Upper lobe of right lung (tissue), 1 donor: ENCODE measurements at regions not wholly inside any gene's neighbourhood (a gene's known extent, or its start where the extent isn't known, plus 50 kb on each side); places are given as distances from the start of the nearest gene placed in this dataset.
"Not testable (repeated sequence)": the region's sequence is repeated elsewhere in the genome, so short reads cannot be mapped to it uniquely, and the experiment has no call there.

Experiments used
- ATAC-seq: fragments of 200-7000 bp; cut with Tn5 transposase; one replicate; pipeline ENCODE4 v1.9.1; 2020; ENCODE audit warnings: mild to moderate bottlenecking, moderate library complexity
- DNase-seq: peaks from one replicate; pipeline ENCODE4 v3.0.0-alpha.2; 2020
- H3K27ac ChIP-seq: fragments of 200-600 bp; one replicate; pipeline ENCODE4 v1.8.0; 2022
- H3K27me3 ChIP-seq: fragments of 200-600 bp; one replicate; pipeline ENCODE4 v1.8.0; 2022; ENCODE audit warnings: mild to moderate bottlenecking
- H3K36me3 ChIP-seq: fragments of 200-600 bp; one replicate; pipeline ENCODE4 v1.8.0; 2022
- H3K4me1 ChIP-seq: fragments of 200-600 bp; one replicate; pipeline ENCODE4 v1.8.0; 2022
- H3K4me3 ChIP-seq: fragments of 200-600 bp; one replicate; pipeline ENCODE4 v1.8.0; 2022; ENCODE audit warnings: mild to moderate bottlenecking
- H3K9me3 ChIP-seq: fragments of 200-600 bp; one replicate; pipeline ENCODE4 v1.8.0; 2022
- CTCF ChIP-seq: fragments of 200-600 bp; IDR thresholded peaks from one replicate; pipeline ENCODE4 v1.8.0; 2022; ENCODE audit warnings: antibody characterized with exemption
- intact Hi-C: fragments of 100-400 bp; cut with DNase I; formaldehyde crosslinking; loops from one replicate; pipeline ENCODE4 v1.11.0; 2022
- donor health status: DM: no; HTN: yes; CAD: no; lungs with severe emphysema.

- no peaks in the 10 kb centered on the region for H3K9me3 ChIP-seq
- DNase-seq, result no peak
- intact Hi-C loops, result no loop called here
- no peak overlapping the region for H3K4me3 ChIP-seq
- H3K27ac ChIP-seq, result no peak overlapping the region
- H3K36me3 ChIP-seq, result no peaks in the 10 kb centered on the region
- no peaks in the 10 kb centered on the region for H3K27me3 ChIP-seq
- no peak for TF ChIP-seq CTCF
- no peaks in the 10 kb centered on the region for H3K4me1 ChIP-seq
- ATAC-seq, result no peak
These were observed 232.8 kb upstream of the FBXO33 start for GRCh38 chr14:39665075-39665475.

DNA sequence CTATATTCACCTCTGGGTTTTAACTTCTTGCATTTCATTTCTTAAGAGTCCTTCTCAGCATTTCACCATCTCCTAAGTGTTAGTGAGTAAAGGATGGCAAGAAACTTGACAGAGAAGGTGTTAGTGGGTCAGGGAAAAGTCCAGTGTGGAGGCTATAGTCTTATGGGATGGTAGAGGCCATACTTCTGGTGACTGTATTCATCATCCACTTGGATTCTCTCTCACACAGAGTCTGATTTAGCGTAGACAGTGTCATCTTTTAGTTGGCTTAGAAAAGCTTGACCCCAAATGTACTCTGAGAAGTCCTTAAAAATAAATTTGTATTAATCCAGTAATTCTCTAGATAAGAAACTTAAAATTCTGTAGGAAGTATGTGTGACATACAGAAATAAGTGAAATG lies 232.4 kb upstream of the FBXO33 start:
- Histone ChIP-seq H3K4me1 (no peaks in the 10 kb centered on the region), H3K4me3 (no peak overlapping the region), H3K27ac (no peak overlapping the region), H3K27me3 (no peaks in the 10 kb centered on the region), H3K36me3 (no peaks in the 10 kb centered on the region), H3K9me3 (no peaks in the 10 kb centered on the region)
- DNase-seq, result no peak
- TF ChIP-seq CTCF, result no peak
- no peak for ATAC-seq
- intact Hi-C loops, result no loop called here

GRCh38 chr14:39641224-39641623 lies 209.0 kb upstream of the FBXO33 start:
- intact Hi-C loops, result no loop called here
- Histone ChIP-seq H3K27ac (no peak overlapping the region), H3K27me3 (no peaks in the 10 kb centered on the region), H3K36me3 (no peaks in the 10 kb centered on the region), H3K4me1 (no peaks in the 10 kb centered on the region), H3K9me3 (no peaks in the 10 kb centered on the region), H3K4me3 (no peak overlapping the region)
- TF ChIP-seq CTCF, result no peak
- DNase-seq (no peak), ATAC-seq (no peak)

GRCh38 chr14:39639009-39639408 lies 206.8 kb upstream of the FBXO33 start:
- H3K27me3 ChIP-seq, H3K4me3 ChIP-seq, H3K27ac ChIP-seq, H3K9me3 ChIP-seq, H3K4me1 ChIP-seq, H3K36me3 ChIP-seq, DNase-seq, intact Hi-C loops, ATAC-seq: not testable (repeated sequence)

- intact Hi-C loops, result no loop called here
- TF ChIP-seq CTCF, result no peak
These were observed 195.9 kb upstream of the FBXO33 start for GRCh38 chr14:39628087-39628486.

GRCh38 chr14:39626589-39627576 lies 194.7 kb upstream of the FBXO33 start:
- Histone ChIP-seq H3K4me1 (no peaks in the 10 kb centered on the region), H3K4me3 (no peak overlapping the region), H3K27ac (no peak overlapping the region), H3K9me3 (no peaks in the 10 kb centered on the region), H3K36me3 (no peaks in the 10 kb centered on the region), H3K27me3 (no peaks in the 10 kb centered on the region)
- TF ChIP-seq CTCF, result no peak
- DNase-seq (no peak), ATAC-seq (no peak)
- intact Hi-C loops, result no loop called here

More at GRCh38 chr14:39628087-39628486, 195.9 kb upstream of the FBXO33 start:
- H3K27me3 ChIP-seq, result no peaks in the 10 kb centered on the region
- no peak overlapping the region for H3K4me3 ChIP-seq
- H3K27ac ChIP-seq, result no peak overlapping the region
- peaks cover 6% of the 10 kb centered on the region for H3K9me3 ChIP-seq
- H3K36me3 ChIP-seq, result no peaks in the 10 kb centered on the region
- DNase-seq (no peak), ATAC-seq (no peak)
- no peaks in the 10 kb centered on the region for H3K4me1 ChIP-seq
